DMS53 treated with DMSO at 0.1 percent for 48 hours (cell line): ENCODE measurements at regions not wholly inside any gene's neighbourhood (a gene's known extent, or its start where the extent isn't known, plus 50 kb on each side); places are given as distances from the start of the nearest gene placed in this dataset.

ENCODE experiments used
- DNase-seq: peaks from one replicate; lab custom pipeline; 2025; ENCODE audit not compliant: unreplicated experiment; lab: John Stamatoyannopoulos, UW

DNA sequence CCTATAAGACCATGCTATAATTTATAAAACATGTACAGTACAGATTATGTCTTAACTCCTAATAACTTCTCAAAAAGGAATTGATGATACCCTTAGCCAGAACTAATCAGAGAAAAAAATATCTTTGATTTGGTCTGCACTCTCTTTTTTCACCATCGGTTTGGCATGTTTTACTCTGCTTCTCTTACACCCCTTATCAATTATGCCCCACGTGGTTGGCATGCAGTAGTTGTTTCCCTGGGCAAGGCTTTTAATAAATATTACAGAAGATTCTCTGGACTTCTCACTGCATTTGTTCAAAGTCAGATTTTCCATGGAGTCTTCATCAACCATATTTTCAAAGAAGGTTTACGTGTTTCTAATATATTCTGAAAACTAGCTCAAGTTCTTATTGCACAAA, 167.4 kb upstream of the LRIG3 start:
- no peak for DNase-seq

DNA sequence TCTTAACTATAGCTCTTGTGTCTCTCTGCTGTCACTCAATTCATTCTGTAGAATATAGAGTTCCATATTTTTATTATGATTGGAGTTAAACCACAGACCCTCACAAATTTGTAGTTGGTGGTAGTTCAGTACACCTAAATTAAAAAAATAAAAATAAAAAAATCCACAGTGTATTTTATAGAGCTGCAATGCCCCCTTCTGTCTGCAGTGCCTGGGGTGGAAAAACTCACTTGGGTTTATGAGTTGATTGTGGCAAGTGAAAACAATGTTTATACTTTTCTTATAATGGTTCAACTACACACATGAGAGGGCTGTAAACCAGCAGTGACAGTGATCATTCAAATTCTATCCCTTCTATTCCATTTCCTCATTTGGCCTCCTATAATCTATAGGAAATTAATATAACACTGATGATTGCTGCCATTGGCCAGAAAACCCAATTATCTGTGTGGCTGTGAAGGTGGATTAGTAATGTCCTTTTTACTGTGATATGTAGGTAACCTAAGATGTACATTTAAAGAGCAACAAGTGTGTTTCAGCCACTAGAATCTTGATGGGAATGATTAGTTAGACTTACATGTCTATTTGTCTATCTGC, 166.9 kb upstream of the LRIG3 start:
- DNase-seq = no peak

DNA sequence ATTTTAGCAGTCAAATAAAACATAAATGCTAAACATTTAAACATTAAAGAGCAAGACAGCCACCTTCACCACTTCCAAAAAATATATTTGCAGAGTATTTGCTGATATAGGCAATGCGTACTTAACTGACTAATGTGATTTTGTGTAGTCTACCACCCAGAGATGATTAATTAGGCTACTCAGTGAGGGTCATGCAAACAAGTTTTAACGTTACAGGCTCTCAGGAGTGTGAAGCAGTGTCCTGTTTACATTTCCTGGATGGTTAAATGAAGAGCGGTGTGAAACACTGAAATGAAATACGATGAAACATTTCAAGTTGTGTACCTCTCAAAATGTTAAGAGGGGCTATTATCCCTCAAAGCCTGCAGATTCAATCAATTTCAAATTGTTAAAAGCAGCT, 165.8 kb upstream of the LRIG3 start:
- DNase-seq = peak; percentile 77

DNA sequence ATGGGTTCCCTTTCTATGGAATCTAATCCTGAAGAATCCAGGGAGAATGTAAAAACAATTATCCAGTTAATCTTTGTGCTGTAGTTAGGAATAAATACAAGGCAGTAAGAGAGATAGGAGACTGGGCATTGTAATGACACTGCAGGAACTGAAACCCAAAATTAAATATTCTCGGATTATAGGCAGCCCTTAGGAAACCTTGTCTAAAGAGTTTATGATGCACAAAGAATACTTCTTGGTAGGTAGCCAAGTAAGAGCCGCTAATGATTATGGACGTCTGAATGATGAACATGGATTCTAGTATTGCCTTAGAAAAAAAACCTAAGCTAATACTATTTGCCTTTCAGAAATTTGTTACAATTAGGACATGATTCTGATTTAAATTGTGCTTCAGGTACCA, 165.4 kb upstream of the LRIG3 start:
- peak; percentile 17 for DNase-seq

DNA sequence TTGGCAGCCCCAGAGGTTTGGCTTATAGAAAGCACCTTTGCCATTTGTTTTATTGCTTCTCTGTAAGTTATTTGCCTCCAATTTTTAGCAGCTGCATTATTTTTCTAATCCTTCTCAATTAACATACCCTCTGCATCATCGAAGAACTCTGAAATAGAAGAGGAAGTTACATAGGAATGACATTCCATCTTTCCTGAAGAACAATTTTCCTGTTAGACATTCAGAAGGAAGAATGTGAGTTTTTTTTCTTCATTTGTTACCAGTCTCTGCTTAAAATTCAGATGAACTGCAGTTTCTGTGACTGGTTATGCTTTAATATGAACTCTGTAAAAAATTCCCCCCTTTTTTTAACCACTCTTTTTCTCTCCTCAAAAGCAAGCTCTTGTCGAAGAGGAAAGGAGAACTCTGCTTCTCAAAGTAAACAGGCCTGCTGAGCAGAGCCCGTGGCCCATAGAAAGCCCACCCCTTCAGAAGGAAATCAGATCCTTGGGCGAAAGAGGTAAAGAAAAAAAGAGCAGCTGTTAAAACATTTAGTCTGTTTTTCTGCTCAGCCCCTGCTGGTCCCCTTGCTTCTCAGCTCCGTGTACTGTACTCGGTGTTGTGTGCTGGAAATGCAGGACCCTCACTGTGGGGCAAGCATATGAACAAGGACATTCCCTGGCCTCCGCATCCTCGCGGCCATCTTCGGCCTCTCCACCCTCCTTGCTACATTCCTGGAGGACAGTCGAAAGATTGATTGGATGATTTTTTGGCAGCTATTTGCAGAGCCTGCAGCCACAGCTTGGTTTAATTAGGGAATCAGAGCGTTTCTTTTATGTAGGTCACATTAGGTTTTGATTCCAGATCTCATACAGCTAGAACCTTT, 164.4 kb upstream of the LRIG3 start:
- DNase-seq = no peak

DNA sequence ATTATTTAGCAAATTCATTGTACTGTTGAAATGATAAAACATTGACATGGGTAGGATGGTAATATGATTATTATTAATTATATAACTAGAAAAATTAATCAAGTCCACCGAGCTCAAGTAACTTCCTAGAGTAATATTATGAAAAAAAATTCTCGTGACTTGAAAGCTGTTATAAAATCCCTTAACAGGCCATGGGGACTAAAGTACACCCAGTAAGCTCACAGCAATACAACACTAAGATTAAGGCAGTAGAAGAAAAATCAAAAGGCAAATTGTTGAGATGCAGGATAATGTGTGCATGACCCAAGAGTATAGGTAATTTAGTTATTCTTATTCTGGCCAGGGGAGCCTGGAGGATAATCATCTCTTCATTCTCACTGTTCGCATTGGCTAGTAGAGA, 162.6 kb upstream of the LRIG3 start:
- no peak for DNase-seq

DNA sequence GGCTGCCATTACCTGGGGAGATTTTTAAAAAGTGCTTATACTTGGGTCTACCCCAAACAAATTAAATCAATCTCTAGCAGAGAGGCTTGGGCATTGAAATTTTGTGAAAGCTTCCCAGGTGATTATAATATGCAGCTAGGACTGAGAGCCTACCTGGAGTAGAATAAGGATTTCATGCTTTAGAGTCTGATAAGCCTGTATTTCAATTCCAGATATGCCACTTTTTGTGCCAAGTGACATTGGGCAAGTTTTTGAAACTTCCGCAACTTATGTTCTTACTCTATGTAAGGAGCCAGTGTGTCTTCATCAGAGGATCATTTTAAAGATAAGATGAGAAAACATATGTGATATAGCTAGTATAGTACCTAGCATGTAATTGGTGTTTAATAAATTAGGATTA, 159.8 kb upstream of the LRIG3 start:
- DNase-seq = no peak

DNA sequence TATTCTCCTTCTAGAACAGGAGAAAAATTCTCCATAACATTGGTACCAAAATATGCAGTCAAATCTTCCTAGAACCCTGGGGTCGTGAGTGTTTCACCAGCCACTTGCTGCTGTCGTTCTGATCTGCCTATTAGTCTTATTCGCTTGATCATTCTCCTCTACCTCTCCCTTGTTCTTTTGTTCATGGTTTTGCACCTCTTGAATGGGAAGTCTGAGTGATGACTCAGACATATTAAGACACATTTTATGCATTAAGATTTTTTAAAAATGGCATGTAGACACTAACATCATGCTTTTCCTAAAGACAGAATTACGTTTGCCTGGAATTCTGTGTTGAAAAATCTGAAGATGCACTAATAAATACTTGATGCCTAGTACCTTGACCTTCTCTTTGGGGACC, 159.2 kb upstream of the LRIG3 start:
- DNase-seq = no peak

DNA sequence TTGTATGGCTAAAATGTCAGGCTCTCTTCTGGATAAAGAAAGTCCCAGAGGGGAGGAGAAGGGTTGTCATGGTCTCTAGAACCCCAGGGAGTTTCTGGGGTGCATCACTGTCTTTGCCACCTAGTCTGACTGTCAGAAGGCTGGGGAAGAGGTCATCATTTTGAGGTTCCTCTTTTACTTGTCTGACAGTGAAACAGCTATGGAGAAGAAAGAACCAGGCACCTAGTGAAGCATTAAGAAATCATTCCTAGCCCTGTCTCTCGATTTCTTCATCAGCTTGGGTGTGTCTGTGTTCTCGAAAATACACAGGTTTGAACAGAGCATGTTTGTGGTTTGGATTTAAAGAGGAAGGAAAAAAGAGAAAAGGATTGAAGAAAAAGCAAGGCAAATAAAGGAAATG, 158.7 kb upstream of the LRIG3 start:
- no peak for DNase-seq

DNA sequence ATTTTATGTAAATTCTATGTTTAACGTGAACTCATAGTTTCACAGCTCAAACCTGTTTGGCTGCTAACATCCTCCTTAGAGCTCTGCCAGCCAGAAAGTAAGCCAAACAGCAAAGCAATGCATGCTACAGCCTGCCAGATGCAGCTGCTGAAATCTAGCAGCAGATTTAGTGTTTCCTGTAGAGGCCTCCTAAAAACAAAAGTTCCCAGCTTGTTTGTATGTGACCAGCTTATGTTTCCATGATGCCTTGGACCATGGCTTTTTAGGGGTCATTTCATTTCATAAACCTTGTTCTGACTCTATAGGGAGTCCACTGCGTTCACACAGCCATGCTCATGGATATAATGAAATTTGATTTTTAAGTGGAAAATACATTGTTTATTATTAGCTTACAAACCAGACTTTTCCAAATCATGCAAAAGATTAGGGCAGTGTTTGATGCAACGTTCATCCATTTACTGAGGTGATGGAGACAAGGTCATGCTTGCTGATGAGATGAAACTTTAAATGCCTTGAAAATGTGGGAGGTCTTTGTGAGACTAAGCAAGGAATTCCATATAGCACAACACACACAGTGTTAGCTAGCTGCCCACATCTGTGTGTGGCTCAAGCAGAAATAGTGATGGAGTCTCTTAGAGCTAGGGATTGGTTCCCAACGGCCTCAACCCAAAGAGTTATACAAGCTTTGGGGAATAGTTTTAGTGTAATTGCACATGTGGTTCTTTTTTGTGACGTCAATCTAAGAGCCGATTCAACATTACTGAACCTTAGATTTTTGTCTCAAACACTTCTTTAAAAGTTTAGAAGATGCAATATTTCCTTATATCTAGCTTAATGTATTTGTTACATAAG, 157.5 kb upstream of the LRIG3 start:
- no peak for DNase-seq

DNA sequence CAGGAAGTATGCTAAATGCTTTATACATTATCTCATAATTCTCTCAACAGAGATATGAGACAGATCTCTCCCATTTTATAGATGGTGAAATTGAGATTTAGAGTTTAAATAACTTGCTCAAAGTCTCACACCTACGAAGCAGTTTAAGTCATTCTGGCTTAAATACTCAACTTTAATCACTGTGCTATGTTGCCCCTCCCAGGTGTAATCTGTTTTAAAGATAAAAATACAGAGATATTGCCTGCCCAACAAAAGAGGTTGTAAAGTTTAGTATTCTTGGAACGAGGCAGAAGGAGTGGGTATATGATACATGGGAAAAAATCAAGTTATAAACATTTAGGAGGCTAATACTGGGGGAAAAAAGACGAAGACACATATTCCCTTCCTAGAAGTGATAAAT, 156.8 kb upstream of the LRIG3 start:
- DNase-seq = no peak

DNA sequence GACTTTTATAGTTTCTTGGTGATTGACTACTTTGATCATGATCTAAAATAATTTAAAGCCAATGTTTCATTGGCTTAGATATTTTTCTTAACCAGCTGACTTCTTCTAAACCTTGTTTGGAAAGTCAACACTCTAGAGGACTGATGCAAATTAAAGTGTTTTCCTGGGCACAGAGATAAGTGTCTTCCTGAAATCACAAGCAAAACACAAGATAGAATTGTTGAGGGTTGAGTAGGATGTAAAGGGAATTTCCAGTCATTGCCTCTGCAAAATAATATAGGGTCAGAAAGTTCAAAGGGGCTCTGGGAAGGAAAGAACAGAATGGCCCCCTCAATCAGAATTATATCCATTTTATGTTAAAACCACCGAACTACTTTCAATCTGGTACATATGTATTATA, 156.3 kb upstream of the LRIG3 start:
- DNase-seq = no peak

DNA sequence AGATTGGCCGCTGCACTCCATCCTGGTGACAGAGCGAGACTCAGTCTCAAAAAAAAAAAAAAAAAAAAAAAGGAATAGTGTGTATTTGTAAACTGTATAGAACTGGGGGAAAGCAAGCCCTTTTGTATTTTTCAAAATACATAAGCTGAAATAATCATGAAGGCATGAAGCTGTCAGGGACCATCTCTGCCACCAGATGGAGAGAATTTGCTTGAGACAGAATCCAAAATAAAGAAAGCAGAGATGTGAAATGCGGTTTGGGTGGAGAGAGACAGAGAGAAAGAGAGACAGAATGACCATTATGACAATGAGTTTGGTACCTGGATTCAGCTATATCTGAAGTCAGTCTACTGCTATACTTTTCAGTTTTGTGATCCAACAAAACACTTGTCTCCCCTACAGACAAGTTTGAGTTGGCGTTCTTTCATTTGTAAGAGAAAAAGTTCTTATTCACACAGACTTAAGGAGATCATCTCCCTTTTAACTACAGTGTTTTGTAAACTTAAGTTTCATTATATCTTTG, 155.7 kb upstream of the LRIG3 start:
- no peak for DNase-seq

DNA sequence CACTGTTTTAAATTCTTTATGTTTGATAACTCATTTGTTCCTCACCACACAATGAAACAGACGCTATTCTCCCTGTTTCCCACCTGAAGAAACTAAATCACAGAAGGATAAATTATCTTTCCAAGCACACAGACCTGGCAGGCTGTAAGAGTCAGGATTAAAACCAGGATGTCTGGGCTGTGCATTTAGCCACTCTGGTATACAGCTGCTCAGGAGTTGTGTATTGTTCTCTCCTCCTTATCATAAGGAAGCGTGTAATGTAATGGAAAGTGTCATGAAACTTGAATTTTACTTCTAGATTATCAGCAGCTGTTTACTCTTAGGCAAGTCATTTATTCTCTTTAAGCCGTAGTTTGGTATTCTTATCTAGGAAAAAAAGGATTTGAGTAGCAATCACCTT, 154.8 kb upstream of the LRIG3 start:
- DNase-seq = no peak

DNA sequence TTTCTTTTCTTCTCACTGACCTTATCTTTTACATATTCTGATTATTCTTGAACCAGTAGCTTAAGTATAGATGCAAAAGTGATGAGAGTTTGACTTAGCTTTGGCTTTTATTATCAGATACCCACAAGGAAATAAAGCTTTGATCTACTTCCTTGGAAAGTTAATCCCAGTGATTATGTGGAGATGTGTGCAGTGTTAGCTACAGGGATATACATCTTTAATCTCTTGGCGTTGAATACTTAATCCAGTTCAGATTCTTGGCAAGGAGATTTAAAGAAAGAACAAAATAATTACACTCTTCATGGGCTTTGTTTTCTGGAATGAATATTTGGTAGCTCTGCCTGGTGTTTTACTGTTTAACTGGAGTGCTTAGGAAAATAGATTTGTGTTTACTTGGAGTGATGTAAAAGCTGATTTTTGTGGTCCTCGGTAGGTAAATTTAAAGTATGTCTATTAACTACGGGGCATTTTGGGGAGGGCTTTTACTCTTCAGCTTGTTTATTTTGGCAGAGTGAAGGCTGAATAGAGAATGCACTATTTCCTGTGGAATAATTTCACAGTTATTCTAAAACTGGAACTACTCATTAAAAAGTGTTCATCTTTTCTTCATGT, 150.1 kb upstream of the LRIG3 start:
- DNase-seq = peak; percentile 47

DNA sequence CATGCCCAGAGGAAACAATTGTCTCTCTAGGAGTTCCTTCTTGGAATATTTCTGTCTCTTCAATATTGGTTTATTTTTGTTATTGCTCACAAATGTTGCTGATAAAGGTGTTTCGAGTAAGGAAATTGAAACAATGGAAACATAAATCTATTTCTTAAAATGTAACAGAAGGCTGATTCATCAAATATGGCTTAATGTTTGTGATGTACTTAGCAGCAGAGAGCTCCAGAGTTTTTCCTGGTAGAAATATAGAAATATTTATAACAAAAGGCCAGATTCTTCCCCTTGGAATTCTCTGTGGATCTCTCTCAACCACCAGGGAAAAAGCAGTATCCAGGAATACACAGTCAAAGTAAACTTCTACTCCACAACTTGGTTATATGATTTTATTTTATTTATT, 149.2 kb upstream of the LRIG3 start:
- no peak for DNase-seq

DNA sequence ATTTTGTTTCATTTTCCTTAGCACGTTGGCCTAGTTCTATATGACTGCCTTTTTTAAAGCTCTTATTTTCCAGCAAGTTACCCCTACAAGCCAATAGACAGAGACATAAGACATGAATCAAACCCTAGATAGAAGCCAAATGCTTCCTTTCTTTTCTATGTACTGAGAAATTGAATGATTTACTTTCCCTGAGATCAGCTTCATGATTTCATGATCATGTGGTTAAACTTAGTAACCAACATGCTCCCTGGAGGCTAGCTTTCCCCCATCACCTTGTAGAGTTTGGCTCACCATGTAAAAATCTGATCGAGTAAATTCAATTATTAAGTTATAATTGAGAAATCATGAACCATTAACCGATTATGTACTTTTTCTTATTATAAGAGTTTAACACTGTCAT, 148.1 kb upstream of the LRIG3 start:
- no peak for DNase-seq

DNA sequence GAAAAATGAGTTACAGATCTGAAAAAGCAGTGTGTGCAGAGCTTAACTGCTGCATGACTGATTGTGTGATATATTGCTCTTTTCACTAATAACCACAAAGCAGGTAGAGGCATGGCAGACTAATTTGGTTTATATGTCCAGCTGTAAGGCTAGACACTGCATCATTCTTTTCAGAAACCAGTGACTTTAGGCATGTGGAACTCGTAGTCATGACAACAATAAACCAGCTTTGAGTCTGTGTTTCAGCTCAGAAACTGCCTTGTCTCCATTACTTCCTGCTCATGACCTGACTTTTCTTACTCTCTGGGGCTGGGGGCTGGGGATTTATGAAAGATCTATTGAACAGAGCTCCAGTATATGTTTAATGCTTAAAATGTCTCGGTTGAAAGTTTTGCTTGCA, 146.8 kb upstream of the LRIG3 start:
- peak; percentile 35 for DNase-seq

DNA sequence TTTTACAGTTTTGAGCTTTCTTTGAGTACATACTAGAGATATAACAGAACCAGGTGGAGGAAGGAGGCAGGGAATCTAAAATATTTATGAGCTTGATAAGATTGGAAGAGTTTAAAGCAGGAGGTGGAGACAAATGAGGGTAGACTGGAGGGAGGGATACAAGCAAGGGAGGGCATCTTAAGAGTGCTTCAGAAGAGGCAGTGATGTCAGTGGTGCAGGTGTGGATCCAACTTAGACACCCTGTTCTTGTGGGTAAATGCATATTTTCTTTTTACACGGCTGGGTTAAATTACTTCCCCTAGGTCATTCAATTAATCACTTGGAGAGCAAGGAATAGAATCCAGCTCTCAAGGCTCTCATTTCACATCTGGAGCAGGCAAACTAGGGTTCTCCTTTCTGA, 146.1 kb upstream of the LRIG3 start:
- no peak for DNase-seq

DNA sequence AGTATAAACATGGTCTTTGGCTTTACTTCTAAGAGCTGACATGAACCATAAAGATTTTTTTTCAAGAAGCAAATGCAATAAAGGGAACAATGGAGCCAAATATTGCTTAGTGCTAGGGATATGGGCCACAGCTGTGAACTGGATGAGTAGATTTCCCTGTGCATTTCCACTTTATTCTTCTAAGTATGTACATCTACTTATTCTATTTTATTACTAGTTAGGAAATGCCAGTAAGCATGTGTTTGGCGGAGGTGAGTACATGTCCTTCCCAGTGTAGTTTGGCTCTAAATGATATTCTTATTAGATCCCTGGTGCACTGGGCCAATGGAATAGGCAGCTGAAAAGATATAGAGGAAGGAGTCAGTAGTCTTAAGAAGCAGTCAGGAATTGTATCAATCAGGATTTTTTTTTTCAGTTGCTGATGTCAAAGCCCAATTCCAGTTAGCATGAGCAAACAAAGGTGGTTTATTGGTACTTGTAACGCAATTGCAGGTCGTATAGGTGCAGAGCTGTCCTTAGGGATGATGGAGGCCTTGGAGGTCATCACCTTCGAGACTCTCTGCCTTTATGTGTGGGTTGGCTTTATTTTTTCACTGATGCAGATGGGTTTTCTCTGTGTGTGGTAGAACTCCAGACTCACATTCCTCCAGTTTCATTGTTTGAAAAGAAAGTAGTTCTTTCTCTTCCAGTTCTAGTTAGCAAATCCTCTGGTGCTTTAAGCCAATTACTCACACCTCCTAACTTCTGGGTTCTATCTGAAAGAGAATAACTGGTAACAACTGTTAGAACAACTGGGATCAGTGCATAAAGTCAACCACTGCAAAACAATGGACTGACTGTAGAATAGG, 139.0 kb upstream of the LRIG3 start:
- peak; percentile 22 for DNase-seq
